BLaER1 (cell line): ENCODE measurements at regions not wholly inside any gene's neighbourhood (a gene's known extent, or its start where the extent isn't known, plus 50 kb on each side); places are given as distances from the start of the nearest gene placed in this dataset.

Source experiments
- H3K27ac ChIP-seq: shearing (Covaris generic); formaldehyde crosslinking; 2 replicates; pipeline ENCODE4 v1.8.1; 2022
- H3K27me3 ChIP-seq: shearing (Covaris generic); formaldehyde crosslinking; 2 replicates; pipeline ENCODE4 v1.8.1; 2022
- H3K36me3 ChIP-seq: shearing (Covaris generic); formaldehyde crosslinking; 2 replicates; pipeline ENCODE4 v1.8.1; 2022
- H3K4me1 ChIP-seq: shearing (Covaris generic); formaldehyde crosslinking; 2 replicates; pipeline ENCODE4 v1.8.1; 2022
- H3K4me2 ChIP-seq: shearing (Covaris generic); formaldehyde crosslinking; 2 replicates; pipeline ENCODE4 v1.8.1; 2022
- H3K4me3 ChIP-seq: shearing (Covaris generic); formaldehyde crosslinking; 2 replicates; pipeline ENCODE4 v1.8.1; 2022
- H3K9ac ChIP-seq: shearing (Covaris generic); formaldehyde crosslinking; 2 replicates; pipeline ENCODE4 v1.8.1; 2022
- H3K9me3 ChIP-seq: shearing (Covaris generic); formaldehyde crosslinking; 2 replicates; pipeline ENCODE4 v1.8.1; 2022
- H4K20me1 ChIP-seq: shearing (Covaris generic); formaldehyde crosslinking; 2 replicates; pipeline ENCODE4 v1.8.1; 2022
- Cebpa-rat ChIP-seq: shearing (Covaris generic); IDR thresholded peaks from 2 replicates; pipeline ENCODE4 v1.8.1; 2022

- no peak overlapping the region for H3K4me3 ChIP-seq
- no peak for TF ChIP-seq Cebpa-rat
- no peaks in the 10 kb centered on the region for H3K36me3 ChIP-seq
- H3K4me2 ChIP-seq = no peak overlapping the region
- no peaks in the 10 kb centered on the region for H3K9me3 ChIP-seq
- no peak overlapping the region for H3K9ac ChIP-seq
- no peak overlapping the region for H3K27ac ChIP-seq
- no peaks in the 10 kb centered on the region for H3K27me3 ChIP-seq
- H4K20me1 ChIP-seq = no peaks in the 10 kb centered on the region
- H3K4me1 ChIP-seq = no peaks in the 10 kb centered on the region
These were observed 220.6 kb downstream of the GPAM start for GRCh38 chr10:111962951-111963350.

DNA sequence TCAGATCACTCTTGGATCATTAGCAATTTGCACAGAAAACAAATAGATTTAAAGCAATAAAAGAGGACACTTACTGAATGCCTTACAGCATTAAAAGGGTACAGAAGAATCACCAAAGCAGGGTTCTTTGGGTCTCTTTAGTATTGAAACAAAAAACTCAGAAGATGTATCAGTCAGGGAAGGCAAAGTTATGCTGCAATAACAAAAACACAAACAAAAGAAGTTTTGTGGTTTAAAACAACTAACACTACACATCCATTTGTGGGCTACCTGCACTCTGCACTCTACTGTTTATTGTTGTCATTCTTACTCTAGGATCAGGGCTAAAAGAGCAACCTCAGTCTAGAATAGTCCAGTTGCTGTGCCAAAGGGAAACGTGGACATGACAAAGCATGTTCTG is 216.4 kb downstream of the GPAM start:
- Histone ChIP-seq H3K36me3 (no peaks in the 10 kb centered on the region), H3K9me3 (no peaks in the 10 kb centered on the region), H3K4me3 (no peak overlapping the region)

GRCh38 chr10:111967547-111967946 is 216.0 kb downstream of the GPAM start:
- H4K20me1 ChIP-seq = no peaks in the 10 kb centered on the region
- no peak for TF ChIP-seq Cebpa-rat
- no peak overlapping the region for H3K4me3 ChIP-seq
- no peak overlapping the region for H3K9ac ChIP-seq
- H3K4me1 ChIP-seq = no peaks in the 10 kb centered on the region
- H3K36me3 ChIP-seq = no peaks in the 10 kb centered on the region
- H3K4me2 ChIP-seq = no peak overlapping the region
- no peaks in the 10 kb centered on the region for H3K9me3 ChIP-seq
- no peaks in the 10 kb centered on the region for H3K27me3 ChIP-seq
- H3K27ac ChIP-seq = no peak overlapping the region

More for the DNA sequence above, 216.4 kb downstream of the GPAM start:
- no peak for TF ChIP-seq Cebpa-rat
- Histone ChIP-seq H4K20me1 (no peaks in the 10 kb centered on the region), H3K27me3 (no peaks in the 10 kb centered on the region), H3K9ac (no peak overlapping the region), H3K27ac (no peak overlapping the region), H3K4me2 (no peak overlapping the region), H3K4me1 (no peaks in the 10 kb centered on the region)

- no peak overlapping the region for H3K27ac ChIP-seq
- H3K4me2 ChIP-seq = no peak overlapping the region
- no peaks in the 10 kb centered on the region for H3K27me3 ChIP-seq
- TF ChIP-seq Cebpa-rat = no peak
- no peak overlapping the region for H3K9ac ChIP-seq
- no peaks in the 10 kb centered on the region for H3K4me1 ChIP-seq
- no peaks in the 10 kb centered on the region for H3K9me3 ChIP-seq
- no peaks in the 10 kb centered on the region for H4K20me1 ChIP-seq
- H3K36me3 ChIP-seq = no peaks in the 10 kb centered on the region
- H3K4me3 ChIP-seq = no peak overlapping the region
These were observed 214.9 kb downstream of the GPAM start for GRCh38 chr10:111968647-111969046.

GRCh38 chr10:111970111-111970510 is 213.5 kb downstream of the GPAM start:
- Histone ChIP-seq H3K4me1 (no peaks in the 10 kb centered on the region), H3K9ac (no peak overlapping the region), H4K20me1 (no peaks in the 10 kb centered on the region), H3K27me3 (no peaks in the 10 kb centered on the region), H3K4me3 (no peak overlapping the region), H3K27ac (no peak overlapping the region), H3K36me3 (no peaks in the 10 kb centered on the region), H3K4me2 (no peak overlapping the region), H3K9me3 (no peaks in the 10 kb centered on the region)
- TF ChIP-seq Cebpa-rat = no peak

GRCh38 chr10:111972109-111972508 is 211.5 kb downstream of the GPAM start:
- Histone ChIP-seq H3K27me3 (no peaks in the 10 kb centered on the region), H3K9ac (no peak overlapping the region), H3K4me3 (no peak overlapping the region), H3K36me3 (no peaks in the 10 kb centered on the region), H4K20me1 (no peaks in the 10 kb centered on the region), H3K9me3 (no peaks in the 10 kb centered on the region), H3K4me2 (no peak overlapping the region), H3K27ac (no peak overlapping the region), H3K4me1 (no peaks in the 10 kb centered on the region)
- TF ChIP-seq Cebpa-rat = no peak

DNA sequence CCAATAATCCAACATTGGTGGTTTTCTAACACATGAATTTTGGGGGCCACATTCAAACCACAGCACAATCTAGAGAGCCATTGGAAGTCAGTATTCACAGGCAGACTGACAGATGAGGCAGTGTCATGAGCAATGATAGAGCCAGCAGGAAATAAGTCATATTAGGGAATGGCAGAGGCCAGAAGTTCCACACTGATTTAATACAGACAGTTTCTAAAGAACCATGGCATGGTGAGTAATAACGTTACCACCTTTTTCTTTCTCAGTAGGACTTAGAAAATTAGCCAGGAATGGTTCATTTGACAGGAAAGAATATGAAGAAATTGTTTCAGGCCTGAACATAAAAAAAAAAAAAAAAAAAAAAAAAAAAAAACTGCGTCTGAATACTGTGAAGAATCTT is 210.3 kb downstream of the GPAM start:
- Histone ChIP-seq H3K27me3 (no peaks in the 10 kb centered on the region), H3K4me2 (no peak overlapping the region), H4K20me1 (no peaks in the 10 kb centered on the region)

DNA sequence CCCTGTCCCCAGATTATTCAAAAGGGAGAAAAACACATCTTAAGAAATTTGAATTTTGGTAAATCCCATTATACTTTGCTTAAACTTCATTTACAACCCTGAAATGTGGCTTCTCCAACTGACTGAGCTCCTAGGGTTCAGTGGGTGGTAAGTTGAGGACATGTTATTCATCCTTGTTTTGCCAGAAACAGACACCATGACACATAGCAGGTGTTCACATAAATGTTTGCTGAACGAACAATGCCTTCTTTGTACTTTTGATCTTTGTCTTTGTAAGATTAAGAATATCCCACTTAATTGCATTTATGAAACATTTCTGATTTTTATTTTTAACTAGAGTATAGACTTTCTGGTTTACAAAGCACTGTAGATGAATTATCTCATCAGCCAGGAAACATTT is 209.7 kb downstream of the GPAM start:
- Histone ChIP-seq H3K9ac (no peak overlapping the region), H3K27ac (no peak overlapping the region), H4K20me1 (no peaks in the 10 kb centered on the region), H3K4me3 (no peak overlapping the region), H3K4me2 (no peak overlapping the region), H3K27me3 (no peaks in the 10 kb centered on the region), H3K9me3 (no peaks in the 10 kb centered on the region), H3K36me3 (no peaks in the 10 kb centered on the region), H3K4me1 (no peaks in the 10 kb centered on the region)
- TF ChIP-seq Cebpa-rat = no peak

More for the DNA sequence above, 210.3 kb downstream of the GPAM start:
- Histone ChIP-seq H3K9ac (no peak overlapping the region), H3K9me3 (no peaks in the 10 kb centered on the region), H3K4me3 (no peak overlapping the region), H3K4me1 (no peaks in the 10 kb centered on the region), H3K27ac (no peak overlapping the region), H3K36me3 (no peaks in the 10 kb centered on the region)
- TF ChIP-seq Cebpa-rat = no peak

GRCh38 chr10:111974325-111974724 is 209.2 kb downstream of the GPAM start:
- TF ChIP-seq Cebpa-rat = no peak
- Histone ChIP-seq H3K27me3 (no peaks in the 10 kb centered on the region), H3K27ac (no peak overlapping the region), H3K4me3 (no peak overlapping the region), H3K36me3 (no peaks in the 10 kb centered on the region), H3K4me2 (no peak overlapping the region), H4K20me1 (no peaks in the 10 kb centered on the region), H3K4me1 (no peaks in the 10 kb centered on the region), H3K9me3 (no peaks in the 10 kb centered on the region), H3K9ac (no peak overlapping the region)

- Histone ChIP-seq H3K36me3 (no peaks in the 10 kb centered on the region), H3K9me3 (no peaks in the 10 kb centered on the region), H3K27me3 (no peaks in the 10 kb centered on the region), H3K4me2 (no peak overlapping the region), H3K4me1 (no peaks in the 10 kb centered on the region), H3K9ac (no peak overlapping the region), H3K27ac (no peak overlapping the region), H4K20me1 (no peaks in the 10 kb centered on the region), H3K4me3 (no peak overlapping the region)
- TF ChIP-seq Cebpa-rat = no peak
These were observed 207.0 kb downstream of the GPAM start for GRCh38 chr10:111976557-111976956.

DNA sequence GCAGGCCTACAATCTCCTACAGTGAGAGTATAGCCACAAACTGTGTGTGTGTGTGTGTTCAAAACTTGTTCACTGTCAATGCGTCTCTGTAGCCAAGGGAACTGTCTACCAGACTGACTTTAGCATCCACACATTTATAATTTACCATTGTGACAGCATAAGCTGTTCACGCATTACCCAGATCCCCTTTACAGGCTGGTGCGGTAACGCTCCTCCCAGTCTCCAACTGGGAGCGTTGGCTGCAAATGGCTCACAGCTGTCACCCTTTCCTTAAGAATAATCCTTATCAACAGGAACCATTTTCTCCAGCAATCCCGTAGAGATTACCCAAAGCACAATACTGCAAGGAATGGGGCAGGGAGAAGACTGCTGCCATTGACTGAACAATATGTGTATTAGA is 199.5 kb downstream of the GPAM start:
- Histone ChIP-seq H4K20me1 (no peaks in the 10 kb centered on the region), H3K36me3 (no peaks in the 10 kb centered on the region), H3K27ac (no peak overlapping the region), H3K4me3 (no peak overlapping the region), H3K27me3 (no peaks in the 10 kb centered on the region), H3K9ac (no peak overlapping the region), H3K4me1 (no peaks in the 10 kb centered on the region), H3K4me2 (no peak overlapping the region), H3K9me3 (no peaks in the 10 kb centered on the region)
- no peak for TF ChIP-seq Cebpa-rat
